GM21529 (cell line): ENCODE measurements at regions not wholly inside any gene's neighbourhood (a gene's known extent, or its start where the extent isn't known, plus 50 kb on each side); places are given as distances from the start of the nearest gene placed in this dataset.

ENCODE experiments used
- ATAC-seq: cut with Tn5 transposase; IDR thresholded peaks from one replicate; pipeline ENCODE4 v1.9.1; 2021; ENCODE audit not compliant: unreplicated experiment

DNA sequence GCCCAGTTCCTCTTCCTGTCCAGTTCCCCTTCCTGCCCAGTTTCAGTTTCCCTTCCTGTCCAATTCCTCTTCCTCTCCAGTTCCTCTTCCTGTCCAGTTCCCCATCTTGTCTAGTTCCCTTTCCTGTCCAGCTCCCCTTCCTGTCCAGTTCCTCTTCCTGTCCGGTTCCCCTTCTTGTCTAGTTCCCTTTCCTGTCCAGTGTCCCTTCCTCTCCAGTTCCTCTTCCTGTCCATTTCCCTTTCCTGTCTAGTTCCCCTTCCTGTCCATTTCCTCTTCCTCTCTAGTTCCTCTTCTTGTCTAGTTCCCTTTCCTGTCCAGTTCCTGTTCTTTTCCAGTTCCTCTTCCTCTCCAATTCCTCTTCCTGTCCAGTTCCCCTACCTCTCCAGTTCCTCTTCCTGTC is 68.1 kb upstream of the ADCY1 start:
- ATAC-seq, result no peak

DNA sequence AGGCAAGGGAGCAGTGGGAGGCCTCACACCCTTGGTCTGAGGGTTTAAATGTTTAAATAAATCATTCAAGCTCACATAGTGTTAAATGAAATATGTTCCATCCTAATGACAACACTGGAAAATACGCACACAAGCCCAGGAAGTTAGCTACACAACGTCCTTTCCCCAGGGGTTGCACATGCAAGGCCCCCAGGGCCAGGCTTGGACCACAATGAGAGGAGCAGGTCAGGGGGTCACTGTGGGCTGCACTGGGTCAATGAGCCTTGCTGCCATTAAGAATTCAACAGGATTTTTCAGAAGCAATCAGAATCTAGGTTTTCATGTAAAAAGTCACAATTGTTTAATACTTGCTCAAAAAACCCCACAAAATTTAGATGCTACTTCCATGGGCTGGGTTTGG is 64.9 kb upstream of the ADCY1 start:
- no peak for ATAC-seq

DNA sequence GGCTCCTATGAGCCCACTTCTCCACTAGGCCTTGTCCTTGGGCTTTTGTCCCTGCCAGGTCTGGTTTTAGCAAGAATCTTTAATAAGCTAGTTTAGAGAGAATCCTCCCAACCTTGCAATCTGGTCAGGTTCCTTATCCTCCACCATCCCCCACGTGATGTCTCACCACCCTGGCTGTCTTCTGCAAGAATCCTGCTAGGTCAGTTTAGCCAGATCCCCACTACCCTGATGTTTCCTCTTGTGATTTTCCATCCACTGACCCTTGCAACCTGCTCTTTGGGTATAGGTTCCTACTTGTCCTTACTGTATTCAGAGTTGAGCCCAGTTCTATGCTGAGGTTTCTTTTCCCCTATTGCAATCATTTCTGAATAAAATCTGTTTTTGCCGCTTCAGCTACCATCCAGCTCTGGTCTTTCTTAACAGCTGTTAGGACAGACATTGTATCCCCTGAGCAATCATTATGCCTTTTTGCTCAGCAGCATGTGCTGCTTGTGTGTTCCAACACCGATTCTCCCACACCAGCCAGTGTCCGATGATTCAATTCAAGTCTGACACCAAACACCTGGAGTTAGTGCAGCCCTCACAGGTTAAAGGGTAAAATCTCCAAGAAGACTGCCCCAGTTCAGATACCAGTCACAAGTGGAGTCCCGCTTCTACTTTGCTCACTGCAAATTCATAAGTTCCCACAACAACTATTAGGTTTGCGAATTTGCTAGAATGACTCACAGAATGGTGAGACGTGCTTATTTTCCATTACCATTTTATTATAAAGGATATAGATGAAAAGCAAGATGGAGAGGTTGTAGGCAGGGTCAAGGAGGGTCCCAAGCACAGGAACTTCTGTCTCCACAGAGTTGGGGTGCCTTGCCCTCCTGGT is 62.2 kb upstream of the ADCY1 start:
- no peak for ATAC-seq

DNA sequence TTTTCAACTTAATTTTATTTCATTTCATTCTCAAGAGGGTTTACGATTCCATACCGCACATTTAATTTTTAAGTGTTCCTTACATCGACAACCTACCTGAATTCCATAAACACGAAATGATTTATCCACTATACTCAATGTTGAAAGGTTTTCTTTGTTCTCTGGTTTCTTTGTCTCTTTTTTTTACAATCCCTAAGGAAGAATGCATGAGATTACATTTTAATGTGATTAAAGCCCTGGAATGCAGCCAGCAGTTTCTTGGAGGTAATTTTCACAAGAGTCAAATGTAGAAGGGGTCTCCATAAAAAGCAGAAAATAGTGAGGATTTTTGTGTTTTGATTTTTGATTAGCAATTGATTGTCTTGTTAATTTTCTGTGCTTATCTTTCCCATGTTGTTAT is 59.2 kb upstream of the ADCY1 start:
- no peak for ATAC-seq

DNA sequence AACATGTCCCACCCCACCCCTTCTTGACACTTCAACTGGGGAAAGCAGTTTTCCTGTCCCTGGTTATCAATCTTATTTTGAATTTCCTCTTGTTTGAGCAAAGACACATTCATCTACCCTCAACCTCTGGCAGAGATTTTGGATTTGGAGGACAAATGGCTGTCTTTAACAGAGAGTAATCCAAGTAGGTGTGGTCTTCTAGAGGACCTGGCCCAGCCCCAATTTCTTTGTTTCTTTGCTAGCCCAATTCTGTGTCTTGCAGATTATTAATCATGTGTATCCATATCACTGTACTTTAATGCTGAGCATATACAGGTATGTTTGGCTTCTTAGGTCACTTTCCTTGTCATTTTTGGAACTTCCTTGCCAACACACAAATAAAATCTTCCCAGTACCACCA is 58.8 kb upstream of the ADCY1 start:
- ATAC-seq, result no peak
